Neuronal stem cell (in vitro differentiated cells): ENCODE measurements at regions not wholly inside any gene's neighbourhood (a gene's known extent, or its start where the extent isn't known, plus 50 kb on each side); places are given as distances from the start of the nearest gene placed in this dataset.

Experiments
- DNase-seq: peaks from one replicate; pipeline ENCODE4 v3.0.0-alpha.2; 2013; ENCODE audit warnings: low spot score
- H2AFZ ChIP-seq: one replicate; pipeline ENCODE4 v1.6.1; 2013; ENCODE audit warnings: mild to moderate bottlenecking, low read length, inconsistent platforms
- H2AK5ac ChIP-seq: 2 replicates; pipeline ENCODE4 v1.6.1; 2013; ENCODE audit warnings: low read depth, mild to moderate bottlenecking, inconsistent platforms, low read length, moderate library complexity, mixed read lengths
- H2BK120ac ChIP-seq: 2 replicates; pipeline ENCODE4 v1.6.1; 2013; ENCODE audit warnings: low read depth, mild to moderate bottlenecking, inconsistent platforms, low read length, moderate library complexity, mixed read lengths
- H2BK12ac ChIP-seq: one replicate; pipeline ENCODE4 v1.6.1; 2013; ENCODE audit warnings: low read length, inconsistent platforms
- H2BK15ac ChIP-seq: 2 replicates; pipeline ENCODE4 v1.6.1; 2013; ENCODE audit warnings: mild to moderate bottlenecking, low read length, inconsistent platforms, mixed read lengths
- H2BK5ac ChIP-seq: one replicate; pipeline ENCODE4 v1.6.1; 2013; ENCODE audit warnings: inconsistent platforms, mild to moderate bottlenecking, low read length, moderate library complexity
- H3K14ac ChIP-seq: one replicate; pipeline ENCODE4 v1.6.1; 2013; ENCODE audit warnings: low read length, inconsistent platforms
- H3K18ac ChIP-seq: 2 replicates; pipeline ENCODE4 v1.6.1; 2013; ENCODE audit warnings: low read length, inconsistent platforms
- H3K23ac ChIP-seq: 2 replicates; pipeline ENCODE4 v1.6.1; 2013; ENCODE audit warnings: low read depth, mild to moderate bottlenecking, mixed read lengths, low read length, inconsistent platforms; ENCODE audit not compliant: poor library complexity
- H3K27ac ChIP-seq: replicated peaks from 3 replicates; pipeline ENCODE4 v1.5.1; 2013; ENCODE audit warnings: low read length, inconsistent platforms
- H3K27me3 ChIP-seq, 3 experiments: 2 replicates each; pipeline ENCODE4 v1.6.1; 2013; ENCODE audit warnings: low read length in 3 of 3, mild to moderate bottlenecking in 2 of 3, inconsistent platforms in 1 of 3, low read depth in 1 of 3, mixed read lengths in 1 of 3, moderate library complexity in 1 of 3; ENCODE audit not compliant: control insufficient read depth in 3 of 3, insufficient read depth in 3 of 3
- H3K36me3 ChIP-seq, 2 donors: replicated peaks in 1 of 2; 2 replicates each; pipeline ENCODE4 v1.6.1; 2013; ENCODE audit warnings: low read length in 2 of 2; ENCODE audit not compliant: control insufficient read depth in 2 of 2, insufficient read depth in 2 of 2
- H3K4ac ChIP-seq: 2 replicates; pipeline ENCODE4 v1.6.1; 2013; ENCODE audit warnings: inconsistent platforms, mild to moderate bottlenecking, low read length, moderate library complexity
- H3K4me1 ChIP-seq, 2 donors: 1 replicate in 1 of 2; 2 replicates in 1 of 2; pipeline ENCODE4 v1.6.1; 2013; ENCODE audit warnings: low read length in 2 of 2, low read depth in 1 of 2; ENCODE audit not compliant: control insufficient read depth in 2 of 2, insufficient read depth in 1 of 2
- H3K4me2 ChIP-seq: one replicate; pipeline ENCODE4 v1.6.1; 2013; ENCODE audit warnings: mild to moderate bottlenecking, low read length, inconsistent platforms; ENCODE audit not compliant: insufficient read depth, poor library complexity, severe bottlenecking
- H3K4me3 ChIP-seq, 2 donors: 2 replicates each; pipeline ENCODE4 v1.5.1; 2013; ENCODE audit warnings: low read length in 2 of 2, mild to moderate bottlenecking in 2 of 2, inconsistent platforms in 1 of 2, moderate library complexity in 1 of 2
- H3K79me1 ChIP-seq: one replicate; pipeline ENCODE4 v1.6.1; 2013; ENCODE audit warnings: low read depth, mild to moderate bottlenecking, inconsistent platforms, low read length, moderate library complexity
- H3K9ac ChIP-seq: one replicate; pipeline ENCODE4 v1.6.1; 2013; ENCODE audit warnings: mild to moderate bottlenecking, low read depth, low read length, inconsistent platforms; ENCODE audit not compliant: poor library complexity
- H3K9me3 ChIP-seq, 2 donors: replicated peaks in 1 of 2; 2 replicates each; pipeline versions ENCODE3 to v1.6.1; 2013; ENCODE audit warnings: low read length in 2 of 2, mild to moderate bottlenecking in 2 of 2, inconsistent platforms in 1 of 2, low read depth in 1 of 2, mixed read lengths in 1 of 2, moderate library complexity in 1 of 2; ENCODE audit not compliant: control insufficient read depth in 2 of 2, insufficient read depth in 1 of 2
- H4K8ac ChIP-seq: one replicate; pipeline ENCODE4 v1.6.1; 2013; ENCODE audit warnings: low read depth, mild to moderate bottlenecking, inconsistent platforms, low read length, moderate library complexity
- H4K91ac ChIP-seq: one replicate; pipeline ENCODE4 v1.6.1; 2013; ENCODE audit warnings: low read length, low read depth, mild to moderate bottlenecking, inconsistent platforms; ENCODE audit not compliant: poor library complexity
- WGBS, 2 donors: extraction: QIAGEN DNeasy Blood & Tissue Kit; methylation state at CpG; one replicate each; pipeline ENCODE4 v1.1.7; 2013; ENCODE audit warnings: missing lambda C conversion rate in 2 of 2, mixed read lengths in 1 of 2; ENCODE audit not compliant: insufficient read length in 2 of 2, insufficient replicate concordance in 1 of 2; ENCODE audit errors: extremely low coverage in 2 of 2; 5-methylcytosine and 5-hydroxymethylcytosine counted together

GRCh38 chrX:51813886-51814460 lies 70.7 kb downstream of the GSPT2 start:
- no CpG with 5 or more reads among the region's 12 CpGs for WGBS, 2 donors
- Histone ChIP-seq H2BK12ac (no peak overlapping the region), H3K27ac (no peak overlapping the region), H3K9me3 (no peaks in the 10 kb centered on the region), H3K23ac (no peak overlapping the region), H2AK5ac (no peak overlapping the region), H4K8ac (no peak overlapping the region), H4K91ac (no peak overlapping the region), H3K9ac (no peak overlapping the region), H2BK15ac (no peak overlapping the region), H3K79me1 (no peaks in the 10 kb centered on the region), H2BK120ac (no peak overlapping the region), H3K4me2 (no peak overlapping the region), H3K14ac (no peak overlapping the region), H3K4ac (no peak overlapping the region), H3K36me3 (peaks cover 0 to 9% of the 10 kb centered on the region in 2 donors), H3K4me1 (no peaks in the 10 kb centered on the region), H2BK5ac (no peak overlapping the region), H3K4me3 (no peak overlapping the region), H3K27me3 (no peaks in the 10 kb centered on the region), H2AFZ (no peak overlapping the region), H3K18ac (no peak overlapping the region)
- no peak for DNase-seq

- no peak overlapping the region for H3K27ac ChIP-seq
- H3K9ac ChIP-seq: no peak overlapping the region
- no peak overlapping the region for H4K91ac ChIP-seq
- no peak overlapping the region for H4K8ac ChIP-seq
- no peaks in the 10 kb centered on the region for H3K4me1 ChIP-seq
- H2AK5ac ChIP-seq: no peak overlapping the region
- H3K4me2 ChIP-seq: no peak overlapping the region
- H3K4me3 ChIP-seq: no peak overlapping the region
- no peaks in the 10 kb centered on the region for H3K27me3 ChIP-seq
- no peak overlapping the region for H2AFZ ChIP-seq
- H3K14ac ChIP-seq: no peak overlapping the region
- no peaks in the 10 kb centered on the region for H3K36me3 ChIP-seq
- no CpG with 5 or more reads among the region's 1 CpG for WGBS, 2 donors
- no peaks in the 10 kb centered on the region for H3K79me1 ChIP-seq
- H3K23ac ChIP-seq: no peak overlapping the region
- H3K18ac ChIP-seq: no peak overlapping the region
- no peaks in the 10 kb centered on the region for H3K9me3 ChIP-seq
- H3K4ac ChIP-seq: no peak overlapping the region
- no peak for DNase-seq
- no peak overlapping the region for H2BK15ac ChIP-seq
- H2BK120ac ChIP-seq: no peak overlapping the region
- no peak overlapping the region for H2BK5ac ChIP-seq
- H2BK12ac ChIP-seq: no peak overlapping the region
Observed at GRCh38 chrX:51824061-51824460, 69.4 kb upstream of the MAGED1 start.

- Histone ChIP-seq H3K4me3 (no peak overlapping the region), H3K4me2 (no peak overlapping the region), H3K9me3 (no peaks in the 10 kb centered on the region), H2BK12ac (no peak overlapping the region), H2BK5ac (no peak overlapping the region), H3K23ac (no peak overlapping the region), H2BK120ac (no peak overlapping the region), H3K36me3 (no peaks in the 10 kb centered on the region), H2AK5ac (no peak overlapping the region), H4K91ac (no peak overlapping the region), H3K27me3 (no peaks in the 10 kb centered on the region), H2BK15ac (no peak overlapping the region), H3K4ac (no peak overlapping the region), H2AFZ (no peak overlapping the region), H3K4me1 (no peaks in the 10 kb centered on the region), H3K9ac (no peak overlapping the region), H4K8ac (no peak overlapping the region), H3K27ac (no peak overlapping the region), H3K79me1 (no peaks in the 10 kb centered on the region), H3K18ac (no peak overlapping the region), H3K14ac (no peak overlapping the region)
- DNase-seq: no peak
- WGBS, 2 donors: no CpG with 5 or more reads among the region's 3 CpGs
Observed at GRCh38 chrX:51825436-51825835, 68.0 kb upstream of the MAGED1 start.

- Histone ChIP-seq H4K8ac (no peak overlapping the region), H3K14ac (no peak overlapping the region), H2AFZ (no peak overlapping the region), H2BK5ac (no peak overlapping the region), H3K79me1 (no peaks in the 10 kb centered on the region), H2BK120ac (no peak overlapping the region), H3K27ac (no peak overlapping the region), H3K9ac (no peak overlapping the region), H3K36me3 (peaks cover 0 to 10% of the 10 kb centered on the region in 2 donors), H4K91ac (no peak overlapping the region), H3K4me3 (no peak overlapping the region), H3K4me1 (no peaks in the 10 kb centered on the region), H3K23ac (no peak overlapping the region), H2AK5ac (no peak overlapping the region), H3K27me3 (no peaks in the 10 kb centered on the region), H3K18ac (no peak overlapping the region), H3K4me2 (no peak overlapping the region), H3K4ac (no peak overlapping the region), H2BK12ac (no peak overlapping the region), H3K9me3 (no peaks in the 10 kb centered on the region), H2BK15ac (no peak overlapping the region)
- no CpG with 5 or more reads among the region's 1 CpG for WGBS, 2 donors
- DNase-seq: no peak
Observed at GRCh38 chrX:51834076-51834475, 59.3 kb upstream of the MAGED1 start.
